Heart left ventricle (tissue), 13 donors: ENCODE measurements at regions not wholly inside any gene's neighbourhood (a gene's known extent, or its start where the extent isn't known, plus 50 kb on each side); places are given as distances from the start of the nearest gene placed in this dataset.

Experiments used
- POLR2A ChIP-seq, 2 donors: fragments of 450-650 bp; IDR thresholded peaks; one replicate each; pipeline ENCODE4 v1.6.1; 2017; ENCODE audit warnings: antibody characterized with exemption in 2 of 2, mild to moderate bottlenecking in 2 of 2, moderate library complexity in 2 of 2
- TF ChIP-seq, protein P1 (sequence below), 12 donors: fragments of 200-600 bp; sonication (generic) in 4 of 12; IDR thresholded peaks; one replicate each; pipeline versions ENCODE4 v1.5.0 to v1.8.0; 2018 to 2022; ENCODE audit warnings: antibody characterized with exemption in 12 of 12, mild to moderate bottlenecking in 5 of 12
- donor health status: ischemic (EF 13 %, LVEDD 7.1; RV severe dilation, severe dysfunction).
- donor health status: DM: no; HTN: yes; CAD: no.
- donor health status: DM: no; HTN: no; CAD: no.
- donor health status: ischemic (EF 25% LVEDD 6.9; RV normal size, moderate dysfunction).
- donor health status: ischemic (EF 25% LVEDD 5.7; RV mildly dilated, moderate dysfunction).
- donor health status: ischemic (EF 35%, LVEDD 5.7; RV mildly dilated, moderate dysfunction).
- donor health status: nonischemic (EF 11% LVEDD 7.7; RV severe dilation, severe dysfunction).
- donor health status: DM: yes; HTN: yes; CAD: no.
- donor health status: PGD.
- donor health status: ischemic (EF 29% LVEDD 5.4; RV normal size, mild dysfunction).
- donor health status: nonischemic (EF 23%, LVEDD 6.1; RV moderate dilation, normal function).

- no peak for TF ChIP-seq POLR2A (IDR thresholded peaks at IDR 0.05)
- TF ChIP-seq, protein P1, sequence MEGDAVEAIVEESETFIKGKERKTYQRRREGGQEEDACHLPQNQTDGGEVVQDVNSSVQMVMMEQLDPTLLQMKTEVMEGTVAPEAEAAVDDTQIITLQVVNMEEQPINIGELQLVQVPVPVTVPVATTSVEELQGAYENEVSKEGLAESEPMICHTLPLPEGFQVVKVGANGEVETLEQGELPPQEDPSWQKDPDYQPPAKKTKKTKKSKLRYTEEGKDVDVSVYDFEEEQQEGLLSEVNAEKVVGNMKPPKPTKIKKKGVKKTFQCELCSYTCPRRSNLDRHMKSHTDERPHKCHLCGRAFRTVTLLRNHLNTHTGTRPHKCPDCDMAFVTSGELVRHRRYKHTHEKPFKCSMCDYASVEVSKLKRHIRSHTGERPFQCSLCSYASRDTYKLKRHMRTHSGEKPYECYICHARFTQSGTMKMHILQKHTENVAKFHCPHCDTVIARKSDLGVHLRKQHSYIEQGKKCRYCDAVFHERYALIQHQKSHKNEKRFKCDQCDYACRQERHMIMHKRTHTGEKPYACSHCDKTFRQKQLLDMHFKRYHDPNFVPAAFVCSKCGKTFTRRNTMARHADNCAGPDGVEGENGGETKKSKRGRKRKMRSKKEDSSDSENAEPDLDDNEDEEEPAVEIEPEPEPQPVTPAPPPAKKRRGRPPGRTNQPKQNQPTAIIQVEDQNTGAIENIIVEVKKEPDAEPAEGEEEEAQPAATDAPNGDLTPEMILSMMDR (IDR thresholded peaks at IDR 0.05): no peak
These were observed 121.4 kb downstream of the RRAGC start for GRCh38 chr1:38738207-38738606.
